Testis (tissue), 2 donors: ENCODE measurements at regions not wholly inside any gene's neighbourhood (a gene's known extent, or its start where the extent isn't known, plus 50 kb on each side); places are given as distances from the start of the nearest gene placed in this dataset.

Source experiments
- DNase-seq: peaks from one replicate; pipeline ENCODE4 v3.0.0-alpha.2; 2019
- H3K27ac ChIP-seq, 2 donors: fragments of 200-600 bp; sonication (generic); one replicate each; pipeline ENCODE4 v1.5.1; 2019
- H3K27me3 ChIP-seq: fragments of 200-600 bp; sonication (generic); one replicate; pipeline ENCODE4 v1.5.1; 2019
- H3K36me3 ChIP-seq: fragments of 200-600 bp; sonication (generic); one replicate; pipeline ENCODE4 v1.5.1; 2017; ENCODE audit warnings: low read depth; ENCODE audit errors: missing control alignments
- H3K4me1 ChIP-seq: fragments of 200-600 bp; sonication (generic); one replicate; pipeline ENCODE4 v1.5.1; 2019
- H3K4me3 ChIP-seq, 2 donors: fragments of 200-600 bp; sonication (generic); one replicate each; pipeline ENCODE4 v1.5.1; 2017 to 2019
- H3K9me3 ChIP-seq: fragments of 200-600 bp; sonication (generic); one replicate; pipeline ENCODE4 v1.5.1; 2017
- CTCF ChIP-seq, 3 experiments: fragments of 450-650 bp in 2 of 3; fragments of 200-600 bp in 1 of 3; sonication (generic) in 1 of 3; IDR thresholded peaks; one replicate each; pipeline ENCODE4 v1.5.1; 2016 to 2019; ENCODE audit warnings: antibody characterized with exemption in 3 of 3, mild to moderate bottlenecking in 2 of 3, moderate library complexity in 1 of 3
- POLR2A ChIP-seq: fragments of 450-650 bp; IDR thresholded peaks from one replicate; pipeline ENCODE4 v1.6.1; 2017; ENCODE audit warnings: antibody characterized with exemption, mild to moderate bottlenecking, moderate library complexity
- WGBS, 2 donors: methylation state at CpG; one replicate each; pipeline ENCODE4 v1.1.5; 2018; 5-methylcytosine and 5-hydroxymethylcytosine counted together
- intact Hi-C: fragments of 100-400 bp; cut with DNase I; formaldehyde crosslinking; loops from one replicate; pipeline ENCODE4 v1.15.1; 2023; ENCODE audit warnings: low total_unique reads

DNA sequence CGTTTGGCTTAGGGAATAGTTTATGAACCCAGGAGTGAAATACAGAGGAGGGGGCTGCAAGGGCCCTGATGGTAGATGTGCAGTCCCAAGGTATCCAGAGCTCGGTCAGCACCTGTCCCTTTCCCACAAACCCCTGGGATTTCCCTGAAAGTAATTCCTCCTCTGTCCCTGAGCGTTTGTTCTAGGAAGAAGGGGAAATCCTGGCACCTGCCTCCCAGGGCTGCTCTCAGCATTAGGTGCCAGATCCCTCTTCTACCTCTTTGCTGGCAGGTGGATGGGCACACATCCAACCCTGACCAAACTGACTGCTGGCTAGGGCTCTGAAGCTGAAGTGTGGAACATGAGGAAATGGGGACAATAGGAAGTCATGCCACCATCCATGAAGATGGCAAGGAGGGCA lies 824.0 kb downstream of the SLC4A3 start:
- WGBS, 2 donors = 87 to 97% methylated on average over 3 of the region's 3 CpGs
- no peaks in the 10 kb centered on the region for H3K4me1 ChIP-seq
- H3K36me3 ChIP-seq = no peaks in the 10 kb centered on the region
- no peak overlapping the region for H3K27ac ChIP-seq
- DNase-seq = no peak
- TF ChIP-seq CTCF (IDR thresholded peaks at IDR 0.05) (no peak), POLR2A (no peak)
- intact Hi-C loops = no loop called here
- H3K27me3 ChIP-seq = no peaks in the 10 kb centered on the region
- H3K9me3 ChIP-seq = no peaks in the 10 kb centered on the region
- H3K4me3 ChIP-seq = no peak overlapping the region

DNA sequence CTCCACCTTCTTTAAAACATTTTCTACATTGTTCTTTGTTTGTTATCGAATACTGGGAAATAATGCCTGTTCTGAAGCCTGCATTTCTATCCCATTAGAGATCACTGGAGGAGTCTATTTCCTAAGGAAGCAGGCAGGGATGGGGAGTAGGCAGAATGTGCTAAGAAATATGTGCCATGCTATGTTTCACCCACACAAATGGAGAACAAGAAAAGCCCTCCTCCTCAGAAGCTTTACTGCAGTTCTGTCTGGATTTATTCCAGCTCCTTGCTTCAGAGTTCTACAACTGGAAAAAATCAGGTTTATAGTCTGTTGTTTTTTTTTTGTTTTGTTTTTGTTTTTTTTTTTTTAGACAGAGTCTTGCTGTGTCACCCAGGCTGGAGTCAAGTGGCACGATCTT lies 825.1 kb downstream of the SLC4A3 start:
- H3K4me3 ChIP-seq = no peak overlapping the region
- WGBS, 2 donors = 62 to 85% methylated on average over 2 of the region's 2 CpGs
- no peak for TF ChIP-seq CTCF (IDR thresholded peaks at IDR 0.05)
- no peak for TF ChIP-seq POLR2A
- H3K27me3 ChIP-seq = no peaks in the 10 kb centered on the region
- H3K4me1 ChIP-seq = no peaks in the 10 kb centered on the region
- no peaks in the 10 kb centered on the region for H3K36me3 ChIP-seq
- DNase-seq = no peak
- intact Hi-C loops = no loop called here
- no peaks in the 10 kb centered on the region for H3K9me3 ChIP-seq
- no peak overlapping the region for H3K27ac ChIP-seq

GRCh38 chr2:220455351-220455990 lies 828.0 kb downstream of the SLC4A3 start:
- no peak for DNase-seq
- Histone ChIP-seq H3K4me1 (no peaks in the 10 kb centered on the region), H3K4me3 (no peak overlapping the region), H3K36me3 (no peaks in the 10 kb centered on the region), H3K9me3 (no peaks in the 10 kb centered on the region), H3K27me3 (no peaks in the 10 kb centered on the region), H3K27ac (no peak overlapping the region)
- intact Hi-C loops = no loop called here
- WGBS, 2 donors = 63 to 71% methylated on average over 3 of the region's 3 CpGs
- TF ChIP-seq CTCF (IDR thresholded peaks at IDR 0.05) = no peak

GRCh38 chr2:220458051-220458450 lies 830.6 kb downstream of the SLC4A3 start:
- H3K27ac ChIP-seq = no peak overlapping the region
- no peaks in the 10 kb centered on the region for H3K36me3 ChIP-seq
- peaks cover 8% of the 10 kb centered on the region for H3K4me1 ChIP-seq
- no peaks in the 10 kb centered on the region for H3K27me3 ChIP-seq
- TF ChIP-seq CTCF (IDR thresholded peaks at IDR 0.05) = no peak
- TF ChIP-seq POLR2A = no peak
- no peaks in the 10 kb centered on the region for H3K9me3 ChIP-seq
- no peak for DNase-seq
- intact Hi-C loops = no loop called here
- no peak overlapping the region for H3K4me3 ChIP-seq

- Histone ChIP-seq H3K27me3 (no peaks in the 10 kb centered on the region), H3K27ac (peak overlapping the region; percentile 28 to 47), H3K4me1 (peaks cover 8% of the 10 kb centered on the region), H3K4me3 (no peak overlapping the region), H3K9me3 (no peaks in the 10 kb centered on the region), H3K36me3 (no peaks in the 10 kb centered on the region)
- DNase-seq = no peak
- TF ChIP-seq CTCF (IDR thresholded peaks at IDR 0.05) (no peak), POLR2A (no peak)
- 47 to 55% methylated on average over 4 of the region's 4 CpGs for WGBS, 2 donors
- intact Hi-C loops = no loop called here
Measured at GRCh38 chr2:220460257-220460985, 833.0 kb downstream of the SLC4A3 start.
